Fibroblast of the conjunctiva (primary cell): ENCODE measurements at regions not wholly inside any gene's neighbourhood (a gene's known extent, or its start where the extent isn't known, plus 50 kb on each side); places are given as distances from the start of the nearest gene placed in this dataset.
"Not testable (repeated sequence)": the region's sequence is repeated elsewhere in the genome, so short reads cannot be mapped to it uniquely, and the experiment has no call there.

Source experiments
- DNase-seq: peaks from one replicate; pipeline ENCODE4 v3.0.0-alpha.2; 2010; ENCODE audit warnings: low read depth

DNA sequence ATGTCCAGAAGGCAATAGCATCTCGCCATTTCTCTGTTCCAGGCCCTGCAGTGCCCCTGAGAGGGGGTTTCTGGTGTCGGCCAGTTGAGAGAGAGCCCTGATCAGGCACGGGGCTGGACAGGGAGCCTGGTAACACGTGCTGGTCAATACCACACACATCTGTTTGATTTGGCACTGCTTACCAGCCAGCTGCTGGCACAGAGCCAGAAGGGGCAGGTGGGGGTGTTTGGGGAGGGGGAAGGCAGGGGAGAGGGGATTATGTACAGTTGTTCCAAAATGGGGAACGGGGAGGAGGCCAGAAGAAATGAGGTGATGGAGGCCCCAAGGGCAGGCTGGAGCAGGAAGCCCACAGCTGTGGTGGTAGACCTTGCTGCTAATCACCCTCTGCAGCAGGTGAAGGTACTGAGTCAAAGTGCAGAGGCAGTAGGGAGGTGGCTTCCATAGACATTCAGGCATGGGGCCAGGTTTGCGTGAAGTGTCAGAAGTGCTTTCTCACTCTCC, 153.5 kb upstream of the LPP start:
- DNase-seq = no peak

- no peak for DNase-seq
Observed at GRCh38 chr3:188001093-188001492, 152.9 kb upstream of the LPP start.

DNA sequence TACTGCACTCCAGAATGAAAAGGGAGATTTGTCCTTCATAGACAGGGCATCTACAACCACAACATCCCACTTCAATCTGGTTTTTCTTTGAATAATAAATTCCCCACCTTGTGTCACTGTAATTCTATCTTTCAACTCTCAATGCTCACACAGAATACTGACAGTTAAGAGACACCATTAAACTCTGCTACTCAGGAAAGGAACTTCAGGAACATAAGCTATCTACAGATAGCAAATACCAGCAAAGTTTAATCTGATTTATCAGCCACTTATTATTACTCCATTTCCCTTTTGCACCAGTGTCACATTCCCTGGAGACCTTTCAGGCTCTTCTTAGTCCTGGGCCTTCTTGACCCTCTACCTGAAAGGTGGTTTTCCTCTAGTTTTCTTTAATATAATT, 152.0 kb upstream of the LPP start:
- DNase-seq = no peak

DNA sequence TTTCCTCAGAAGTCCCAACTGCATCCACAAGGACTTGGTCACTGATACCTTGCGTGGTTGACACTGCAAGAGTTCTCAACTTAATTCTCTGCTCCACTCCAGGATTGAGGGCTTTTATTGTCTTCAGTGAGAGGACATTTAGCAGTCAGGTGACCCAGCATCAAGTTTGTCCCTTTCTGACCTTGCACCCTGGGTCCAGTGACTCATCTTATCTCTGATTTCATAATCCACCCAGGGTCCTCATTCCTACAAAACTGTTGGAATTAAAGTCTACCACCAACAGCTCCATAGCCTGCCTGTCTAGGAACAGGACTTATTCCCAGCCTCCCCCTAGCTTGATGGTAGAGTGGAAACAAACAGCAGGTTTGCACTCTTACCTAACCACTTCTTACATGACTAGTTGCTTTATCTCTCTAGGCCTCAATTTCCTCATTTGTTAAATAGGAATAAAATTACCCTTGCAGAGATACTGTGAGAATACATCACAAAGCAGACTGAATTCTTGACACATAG, 151.3 kb upstream of the LPP start:
- no peak for DNase-seq

GRCh38 chr3:188003188-188004171, 150.5 kb upstream of the LPP start:
- no peak for DNase-seq

GRCh38 chr3:188006726-188007393, 147.1 kb upstream of the LPP start:
- DNase-seq = no peak

DNA sequence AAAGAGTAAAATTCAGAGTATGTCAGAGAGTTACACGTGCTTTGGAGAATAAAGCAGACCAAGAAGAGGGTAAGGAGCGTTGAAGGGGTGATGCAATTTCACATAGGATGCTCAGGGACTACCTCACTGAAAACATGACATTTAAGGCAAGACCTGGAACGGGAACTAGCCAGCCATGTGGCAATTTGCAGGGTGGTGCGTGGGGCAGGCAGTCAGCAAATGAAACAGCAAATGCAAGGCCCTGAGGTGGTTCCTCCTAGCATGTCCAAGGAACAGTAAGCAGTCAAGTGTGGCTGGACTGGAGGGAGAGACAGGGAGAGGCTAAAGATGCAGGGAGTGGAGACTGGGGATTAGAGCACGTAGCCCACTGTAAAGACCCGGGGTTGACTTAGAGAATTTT, 146.1 kb upstream of the LPP start:
- no peak for DNase-seq

GRCh38 chr3:188008582-188009213, 145.3 kb upstream of the LPP start:
- DNase-seq = no peak

- no peak for DNase-seq
Observed at GRCh38 chr3:188010478-188010877, 143.5 kb upstream of the LPP start.

- DNase-seq = no peak
Observed at GRCh38 chr3:188019727-188020126, 134.2 kb upstream of the LPP start.

DNA sequence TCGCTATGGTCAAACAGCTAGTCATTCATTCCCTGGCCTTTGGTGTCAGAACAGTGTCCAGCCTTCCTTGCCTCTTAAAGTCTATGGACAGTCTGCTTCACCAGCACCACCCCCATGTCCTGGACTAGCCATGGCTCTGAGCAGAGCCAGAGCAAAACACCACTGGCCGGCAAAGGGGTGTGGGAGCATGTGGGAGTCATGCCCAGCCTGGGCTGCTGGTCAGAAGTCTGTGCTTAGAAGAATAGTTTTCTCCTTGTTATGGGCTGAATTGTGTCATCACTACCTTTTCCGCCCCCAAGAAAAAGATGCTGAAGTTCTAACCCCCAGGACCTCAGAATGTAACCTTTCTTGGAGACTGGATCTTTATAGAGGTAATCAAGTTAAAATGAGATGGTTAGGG, 132.9 kb upstream of the LPP start:
- no peak for DNase-seq

- DNase-seq = no peak
Observed at GRCh38 chr3:188021502-188022040, 132.4 kb upstream of the LPP start.

DNA sequence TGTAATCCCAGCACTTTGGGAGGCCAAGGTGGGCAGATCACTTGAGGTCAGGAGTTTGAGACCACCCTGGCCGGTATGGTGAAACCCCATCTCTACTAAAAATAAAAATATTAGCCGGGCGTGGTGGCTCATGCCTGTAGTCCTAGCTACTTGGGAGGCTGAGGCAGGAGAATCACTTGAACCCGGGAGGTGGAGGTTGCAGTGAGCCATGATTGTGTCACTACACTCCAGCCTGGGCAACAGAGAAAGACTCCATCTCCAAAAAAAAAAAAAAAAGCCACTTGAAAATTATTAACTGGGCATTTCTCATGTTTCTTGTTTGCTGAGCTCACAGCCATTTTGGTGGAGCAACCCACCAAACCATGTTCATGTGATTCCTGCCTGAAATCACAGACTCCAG, 131.1 kb upstream of the LPP start:
- not testable (repeated sequence) for DNase-seq

DNA sequence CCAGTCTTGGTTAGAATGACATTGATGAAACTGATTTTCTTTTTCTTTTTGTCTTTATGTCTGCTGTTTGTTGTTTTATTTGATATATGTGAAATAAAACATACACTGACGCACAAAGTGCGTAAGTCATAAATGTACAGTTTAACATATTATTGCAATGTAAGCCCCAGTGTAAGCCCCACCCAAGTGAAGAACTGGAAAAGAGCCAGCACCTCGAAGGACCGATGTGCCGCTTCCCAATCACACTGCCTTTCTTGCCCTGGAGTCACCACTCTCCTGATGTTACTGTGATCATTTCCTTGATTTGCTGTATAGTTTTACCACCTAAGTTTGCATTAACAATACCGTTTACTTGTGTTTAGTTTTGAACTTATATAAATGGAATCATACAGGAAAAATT, 128.4 kb upstream of the LPP start:
- no peak for DNase-seq

DNA sequence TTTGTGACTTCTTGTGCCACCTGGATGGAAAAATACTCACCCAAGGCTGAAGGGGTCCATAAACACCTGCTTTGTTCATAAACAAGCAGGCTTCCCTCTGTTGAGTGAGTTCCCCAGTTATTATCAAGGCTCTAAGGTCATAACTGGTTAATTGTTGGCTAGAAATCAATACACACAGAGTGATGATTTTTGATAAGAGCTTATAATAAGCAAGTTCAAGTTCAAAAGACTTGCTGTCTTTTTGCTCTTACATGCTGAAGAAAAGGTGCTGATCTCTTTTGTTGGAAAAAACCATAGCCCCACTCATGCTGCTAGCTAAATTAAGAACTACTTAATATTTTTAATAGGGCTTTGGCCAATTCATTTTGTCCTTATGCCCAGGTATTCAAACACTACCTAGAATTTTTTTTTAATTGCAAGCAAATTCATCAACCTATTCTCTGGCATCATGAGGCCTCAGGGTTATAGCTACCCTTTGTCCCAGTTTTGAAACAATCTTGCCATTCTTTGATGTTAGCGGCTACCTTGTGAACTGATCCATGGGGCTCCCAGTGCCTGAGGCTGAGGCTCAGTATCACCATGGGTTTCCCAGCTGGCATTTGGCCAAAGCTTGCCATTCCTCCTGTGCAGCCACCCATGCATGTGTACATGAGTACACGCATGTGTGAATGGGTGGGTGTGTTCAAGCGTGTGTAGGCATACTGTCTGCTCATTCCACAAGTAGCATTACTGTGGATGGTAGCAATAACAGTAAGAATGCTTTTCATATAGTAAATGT, 127.6 kb upstream of the LPP start:
- no peak for DNase-seq

DNA sequence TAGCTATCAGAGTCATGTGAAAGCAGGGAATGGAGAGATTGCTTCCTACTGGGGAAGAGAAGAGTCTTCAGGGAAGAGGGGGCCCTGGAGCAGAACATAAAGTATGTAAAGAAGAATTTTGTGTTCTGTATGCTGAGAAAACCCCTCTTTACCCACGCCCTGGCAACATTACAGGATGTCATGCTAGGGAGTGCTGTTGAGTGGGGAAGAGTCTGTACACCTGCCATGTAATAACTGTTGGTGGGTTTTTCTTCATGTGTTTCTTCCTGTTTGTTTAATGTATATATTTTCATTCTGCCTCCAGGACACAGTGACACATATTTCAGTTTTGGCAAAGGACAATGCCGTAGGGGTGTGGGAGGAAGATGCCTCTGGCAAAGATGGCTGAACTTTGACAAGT, 122.8 kb upstream of the LPP start:
- no peak for DNase-seq

- no peak for DNase-seq
Observed at GRCh38 chr3:188034989-188035388, 119.0 kb upstream of the LPP start.

DNA sequence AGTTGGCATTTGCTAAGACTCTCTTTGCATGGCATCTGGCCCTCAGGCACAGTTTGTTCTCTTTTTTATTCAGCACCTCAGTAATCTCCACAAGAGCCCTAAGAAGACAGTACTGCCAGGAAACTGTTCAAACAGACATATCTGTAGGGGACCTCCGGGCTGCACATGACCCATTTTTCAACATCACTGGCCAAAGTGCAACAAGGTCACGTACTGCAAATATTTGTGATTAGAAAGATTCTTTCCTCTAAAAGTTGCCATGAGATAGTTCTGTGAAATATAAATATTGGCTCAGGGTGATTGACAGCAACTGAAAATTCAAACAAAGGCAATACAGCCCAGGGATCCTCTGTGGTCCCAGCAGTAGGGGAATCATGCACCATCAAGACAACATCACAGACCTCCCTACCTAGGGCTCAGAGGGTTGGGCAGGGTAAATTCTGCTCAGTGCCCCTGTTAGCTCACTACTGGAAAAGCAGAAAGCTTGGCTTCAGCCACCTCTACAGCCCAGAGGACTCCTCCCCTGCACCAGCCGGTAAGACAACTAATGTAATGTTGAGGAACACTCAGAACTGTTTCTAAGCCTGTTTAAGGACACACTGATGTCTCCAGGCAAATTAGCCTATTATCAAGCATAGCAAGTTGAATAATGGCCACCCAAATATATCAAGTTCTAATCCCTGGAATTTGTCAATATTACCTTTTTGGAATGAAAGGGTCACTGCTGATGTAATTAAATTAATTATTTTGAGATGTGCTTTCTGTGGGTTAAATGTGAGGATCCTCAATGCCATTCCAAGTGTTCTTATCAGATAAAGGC, 117.4 kb upstream of the LPP start:
- DNase-seq = no peak

- DNase-seq = no peak
Observed at GRCh38 chr3:188037195-188037718, 116.7 kb upstream of the LPP start.

DNA sequence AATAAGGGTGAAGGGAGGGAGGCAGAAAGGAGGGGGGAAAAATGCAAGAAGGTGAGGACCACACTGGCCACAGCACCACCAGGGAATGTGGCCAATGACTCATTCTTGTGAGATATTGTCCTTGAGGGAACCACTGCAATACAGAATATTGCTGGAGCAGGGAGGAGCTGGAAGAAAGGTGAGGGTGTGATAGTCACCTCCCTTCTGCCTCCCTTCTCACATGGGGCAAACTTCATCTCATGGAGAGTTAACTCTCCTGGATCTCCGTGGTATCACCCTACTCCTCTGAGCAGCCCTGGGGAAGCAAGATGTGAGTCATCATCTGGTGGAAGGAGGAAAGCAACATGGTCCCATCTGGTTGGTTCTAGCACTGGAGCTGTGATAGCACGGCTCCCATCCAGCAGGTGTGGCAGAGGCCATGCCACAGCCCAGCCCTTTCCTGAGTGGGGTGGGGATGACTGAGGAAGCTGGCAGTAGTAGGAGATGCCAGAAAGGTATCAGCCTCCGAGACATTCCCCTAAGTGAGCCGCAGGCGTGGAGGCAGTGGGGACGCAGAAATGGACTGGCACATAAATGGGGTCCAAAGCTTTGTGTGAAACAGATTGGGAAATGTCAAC, 115.9 kb upstream of the LPP start:
- DNase-seq = no peak
